ENCODE measurements at regions not wholly inside any gene's neighbourhood (a gene's known extent, or its start where the extent isn't known, plus 50 kb on each side); places are given as distances from the start of the nearest gene placed in this dataset.

GRCh38 chr3:16088496-16088895, 86.0 kb upstream of the GALNT15 start:
- Mint-ChIP-seq H3K4me1 (peaks cover under 1% of the 10 kb centered on the region), H3K4me3 (no peak overlapping the region)

GRCh38 chr3:16089521-16089920, 85.0 kb upstream of the GALNT15 start:
- DNase-seq = no peak
- H3K27me3 ChIP-seq (ENCODE audit: control insufficient read depth, insufficient read depth, low read length, poor library complexity, severe bottlenecking) = peaks cover 17% of the 10 kb centered on the region
- H3K36me3 Mint-ChIP-seq (ENCODE audit: low read depth) = no peaks in the 10 kb centered on the region
- H3K9me3 ChIP-seq (ENCODE audit: control insufficient read depth, low read length) = no peaks in the 10 kb centered on the region
- H3K27me3 Mint-ChIP-seq (ENCODE audit: insufficient read depth) = peaks cover 9% of the 10 kb centered on the region
- 84 to 100% methylated on average over 1 of the region's 1 CpG for WGBS, 2 experiments (ENCODE audit: insufficient coverage in 1 of 2, insufficient read length in 1 of 2)
- no peak overlapping the region for H3K27ac Mint-ChIP-seq
- no peak overlapping the region for H3K4me3 ChIP-seq (ENCODE audit: low read length)
- H3K4me1 ChIP-seq (ENCODE audit: control insufficient read depth, insufficient read depth, low read length) = no peaks in the 10 kb centered on the region
- no peak overlapping the region for H3K27ac ChIP-seq (ENCODE audit: low read depth, low read length)
- H3K4me3 Mint-ChIP-seq = no peak overlapping the region
- no peak for TF ChIP-seq CTCF (conservative IDR thresholded peaks at IDR 0.05)
- peaks cover 4% of the 10 kb centered on the region for H3K4me1 Mint-ChIP-seq
- no peaks in the 10 kb centered on the region for H3K36me3 ChIP-seq (ENCODE audit: control insufficient read depth, insufficient read depth, low read length)
- no peak overlapping the region for H3K9ac ChIP-seq (ENCODE audit: extremely low read depth, low read length, poor library complexity, severe bottlenecking)
- peaks cover 7% of the 10 kb centered on the region for H3K9me3 Mint-ChIP-seq

More at GRCh38 chr3:16088496-16088895, 86.0 kb upstream of the GALNT15 start:
- Mint-ChIP-seq H3K36me3 (ENCODE audit: low read depth) (no peaks in the 10 kb centered on the region), H3K27ac (no peak overlapping the region), H3K27me3 (ENCODE audit: insufficient read depth) (peaks cover 10% of the 10 kb centered on the region), H3K9me3 (peaks cover 14% of the 10 kb centered on the region)
- no peak for TF ChIP-seq CTCF (conservative IDR thresholded peaks at IDR 0.05)
- Histone ChIP-seq H3K4me1 (ENCODE audit: control insufficient read depth, insufficient read depth, low read length) (no peaks in the 10 kb centered on the region), H3K9ac (ENCODE audit: extremely low read depth, low read length, poor library complexity, severe bottlenecking) (no peak overlapping the region), H3K4me3 (ENCODE audit: low read length) (no peak overlapping the region), H3K9me3 (ENCODE audit: control insufficient read depth, low read length) (no peaks in the 10 kb centered on the region), H3K27me3 (ENCODE audit: control insufficient read depth, insufficient read depth, low read length, poor library complexity, severe bottlenecking) (peaks cover 17% of the 10 kb centered on the region), H3K36me3 (ENCODE audit: control insufficient read depth, insufficient read depth, low read length) (no peaks in the 10 kb centered on the region), H3K27ac (ENCODE audit: low read depth, low read length) (no peak overlapping the region)
- WGBS, 2 experiments (ENCODE audit: insufficient coverage in 1 of 2, insufficient read length in 1 of 2) = 93% methylated on average over 1 of the region's 1 CpG
- no peak for DNase-seq

- Histone ChIP-seq H3K4me3 (ENCODE audit: low read length) (no peak overlapping the region), H3K9me3 (ENCODE audit: control insufficient read depth, low read length) (no peaks in the 10 kb centered on the region), H3K4me1 (ENCODE audit: control insufficient read depth, insufficient read depth, low read length) (no peaks in the 10 kb centered on the region), H3K27me3 (ENCODE audit: control insufficient read depth, insufficient read depth, low read length, poor library complexity, severe bottlenecking) (peaks cover 17% of the 10 kb centered on the region), H3K36me3 (ENCODE audit: control insufficient read depth, insufficient read depth, low read length) (no peaks in the 10 kb centered on the region), H3K27ac (ENCODE audit: low read depth, low read length) (no peak overlapping the region), H3K9ac (ENCODE audit: extremely low read depth, low read length, poor library complexity, severe bottlenecking) (no peak overlapping the region)
- no peak for TF ChIP-seq CTCF (conservative IDR thresholded peaks at IDR 0.05)
- H3K9me3 Mint-ChIP-seq = peaks cover 2% of the 10 kb centered on the region
- H3K4me1 Mint-ChIP-seq = peaks cover 4% of the 10 kb centered on the region
- no peak overlapping the region for H3K4me3 Mint-ChIP-seq
- no peaks in the 10 kb centered on the region for H3K36me3 Mint-ChIP-seq (ENCODE audit: low read depth)
- H3K27me3 Mint-ChIP-seq (ENCODE audit: insufficient read depth) = peaks cover 8% of the 10 kb centered on the region
- no peak for DNase-seq
- WGBS, 2 experiments (ENCODE audit: insufficient coverage in 1 of 2, insufficient read length in 1 of 2) = 70 to 83% methylated on average over 1 of the region's 1 CpG
- no peak overlapping the region for H3K27ac Mint-ChIP-seq
These were observed 84.5 kb upstream of the GALNT15 start for GRCh38 chr3:16090024-16090423.

All from endodermal cell (in vitro differentiated cells).